ENCODE measurements at regions not wholly inside any gene's neighbourhood (a gene's known extent, or its start where the extent isn't known, plus 50 kb on each side); places are given as distances from the start of the nearest gene placed in this dataset.

GRCh38 chr6:153787341-153787606, 251.8 kb upstream of the OPRM1 start:
- CTCF ChIA-PET, result no interaction called here
- no peak for DNase-seq (ENCODE audit: extremely low spot score)
- POLR2A ChIA-PET, result no interaction called here
- no peak for TF ChIP-seq FOXK2 (IDR thresholded peaks at IDR 0.05)
- no peak for TF ChIP-seq BHLHE40 (IDR thresholded peaks at IDR 0.05; ENCODE audit: borderline replicate concordance)
- TF ChIP-seq SP1 (IDR thresholded peaks at IDR 0.05), result no peak
- no peak for TF ChIP-seq NFRKB (IDR thresholded peaks at IDR 0.05)
- no peak for TF ChIP-seq FOXM1 (IDR thresholded peaks at IDR 0.05; ENCODE audit: borderline replicate concordance)
- no peak for TF ChIP-seq TARDBP (IDR thresholded peaks at IDR 0.05)
- TF ChIP-seq, protein P1, sequence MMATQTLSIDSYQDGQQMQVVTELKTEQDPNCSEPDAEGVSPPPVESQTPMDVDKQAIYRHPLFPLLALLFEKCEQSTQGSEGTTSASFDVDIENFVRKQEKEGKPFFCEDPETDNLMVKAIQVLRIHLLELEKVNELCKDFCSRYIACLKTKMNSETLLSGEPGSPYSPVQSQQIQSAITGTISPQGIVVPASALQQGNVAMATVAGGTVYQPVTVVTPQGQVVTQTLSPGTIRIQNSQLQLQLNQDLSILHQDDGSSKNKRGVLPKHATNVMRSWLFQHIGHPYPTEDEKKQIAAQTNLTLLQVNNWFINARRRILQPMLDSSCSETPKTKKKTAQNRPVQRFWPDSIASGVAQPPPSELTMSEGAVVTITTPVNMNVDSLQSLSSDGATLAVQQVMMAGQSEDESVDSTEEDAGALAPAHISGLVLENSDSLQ (IDR thresholded peaks at IDR 0.05), result no peak
- no peak for TF ChIP-seq L3MBTL2 (conservative IDR thresholded peaks at IDR 0.05)
- no peak for TF ChIP-seq ZNF384 (IDR thresholded peaks at IDR 0.05)
- no peak for TF ChIP-seq ELF4 (IDR thresholded peaks at IDR 0.05)
- TF ChIP-seq ARNT (IDR thresholded peaks at IDR 0.05), result no peak
- no peak for TF ChIP-seq CTBP1 (IDR thresholded peaks at IDR 0.05; ENCODE audit: borderline replicate concordance)
- no peak for TF ChIP-seq FOXA1 (IDR thresholded peaks at IDR 0.05)
- TF ChIP-seq HDGF (IDR thresholded peaks at IDR 0.05; ENCODE audit: borderline replicate concordance), result no peak
- no peak for TF ChIP-seq SUZ12 (IDR thresholded peaks at IDR 0.05)
- no peak for TF ChIP-seq LEF1 (IDR thresholded peaks at IDR 0.05; ENCODE audit: borderline replicate concordance)

DNA sequence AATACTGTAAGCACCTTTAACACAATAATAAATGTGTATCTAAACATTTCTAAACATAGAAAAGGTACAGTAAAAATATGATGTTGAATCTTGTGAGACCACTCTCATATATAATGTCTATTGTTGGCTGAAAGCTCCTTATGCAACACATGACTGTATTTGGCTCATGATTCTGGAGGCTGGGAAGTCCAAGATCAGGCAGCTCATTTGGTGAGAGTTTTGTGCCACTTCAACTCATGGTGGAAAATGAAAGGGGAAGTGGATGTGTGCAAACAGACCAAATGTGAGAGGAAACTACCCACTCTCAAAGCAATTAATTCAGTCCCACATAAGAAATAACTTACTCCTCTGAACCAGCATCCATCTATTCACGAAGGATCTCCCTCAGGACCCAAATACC, 257.7 kb upstream of the OPRM1 start:
- POLR2A ChIA-PET, result no interaction called here
- DNase-seq (ENCODE audit: extremely low spot score), result no peak
- CTCF ChIA-PET, result no interaction called here
- no peak for TF ChIP-seq SP1 (IDR thresholded peaks at IDR 0.05)
- TF ChIP-seq FOXM1 (IDR thresholded peaks at IDR 0.05; ENCODE audit: borderline replicate concordance), result no peak
- TF ChIP-seq ARNT (IDR thresholded peaks at IDR 0.05), result no peak
- no peak for TF ChIP-seq CTBP1 (IDR thresholded peaks at IDR 0.05; ENCODE audit: borderline replicate concordance)

GRCh38 chr6:153780011-153780410, 259.0 kb upstream of the OPRM1 start:
- ChIA-PET CTCF (no interaction called here), POLR2A (no interaction called here)
- TF ChIP-seq ZNF384 (IDR thresholded peaks at IDR 0.05) (no peak), ELF4 (IDR thresholded peaks at IDR 0.05) (no peak), SUZ12 (IDR thresholded peaks at IDR 0.05) (no peak), FOXM1 (IDR thresholded peaks at IDR 0.05; ENCODE audit: borderline replicate concordance) (no peak), NFRKB (IDR thresholded peaks at IDR 0.05) (no peak), L3MBTL2 (conservative IDR thresholded peaks at IDR 0.05) (no peak), ARNT (IDR thresholded peaks at IDR 0.05) (no peak), HDGF (IDR thresholded peaks at IDR 0.05; ENCODE audit: borderline replicate concordance) (no peak), TARDBP (IDR thresholded peaks at IDR 0.05) (no peak), FOXA1 (IDR thresholded peaks at IDR 0.05) (no peak)
- TF ChIP-seq, protein P1 (IDR thresholded peaks at IDR 0.05), result no peak
- no peak for DNase-seq (ENCODE audit: extremely low spot score)

GRCh38 chr6:153778216-153778615, 260.8 kb upstream of the OPRM1 start:
- no peak for TF ChIP-seq L3MBTL2 (conservative IDR thresholded peaks at IDR 0.05)
- no peak for TF ChIP-seq BHLHE40 (IDR thresholded peaks at IDR 0.05; ENCODE audit: borderline replicate concordance)
- TF ChIP-seq SP1 (IDR thresholded peaks at IDR 0.05), result no peak
- no peak for TF ChIP-seq ZNF384 (IDR thresholded peaks at IDR 0.05)
- TF ChIP-seq ELF4 (IDR thresholded peaks at IDR 0.05), result no peak
- TF ChIP-seq FOXA1 (IDR thresholded peaks at IDR 0.05), result no peak
- no peak for TF ChIP-seq TARDBP (IDR thresholded peaks at IDR 0.05)
- no peak for TF ChIP-seq FOXM1 (IDR thresholded peaks at IDR 0.05; ENCODE audit: borderline replicate concordance)
- no peak for TF ChIP-seq SUZ12 (IDR thresholded peaks at IDR 0.05)
- TF ChIP-seq FOXK2 (IDR thresholded peaks at IDR 0.05), result no peak
- no peak for TF ChIP-seq LEF1 (IDR thresholded peaks at IDR 0.05; ENCODE audit: borderline replicate concordance)
- TF ChIP-seq ARNT (IDR thresholded peaks at IDR 0.05), result no peak
- ChIA-PET CTCF (no interaction called here), POLR2A (no interaction called here)
- DNase-seq (ENCODE audit: extremely low spot score), result no peak

DNA sequence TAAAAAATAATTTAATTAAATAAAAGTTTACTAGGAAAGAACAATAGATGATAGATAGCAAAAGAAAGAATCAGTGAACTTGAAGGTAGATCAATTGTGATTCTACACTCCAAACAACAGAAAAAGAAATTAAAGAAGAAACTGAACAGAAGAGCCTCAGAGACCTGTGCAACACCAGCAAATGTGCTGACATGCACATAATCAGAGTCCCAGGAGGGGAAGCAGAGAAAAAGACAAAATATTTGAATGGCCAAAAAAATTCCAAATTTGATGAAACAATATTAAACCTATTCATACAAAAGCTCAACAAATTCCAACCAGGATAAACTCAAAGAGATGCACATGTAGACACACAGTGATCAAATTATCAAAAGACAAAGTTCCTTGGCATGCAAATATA, 267.5 kb upstream of the OPRM1 start:
- no peak for DNase-seq (ENCODE audit: extremely low spot score)
- ChIA-PET CTCF (no interaction called here), POLR2A (no interaction called here)
- TF ChIP-seq LEF1 (IDR thresholded peaks at IDR 0.05; ENCODE audit: borderline replicate concordance), result no peak
- TF ChIP-seq ZNF384 (IDR thresholded peaks at IDR 0.05), result no peak
- no peak for TF ChIP-seq HDGF (IDR thresholded peaks at IDR 0.05; ENCODE audit: borderline replicate concordance)
- TF ChIP-seq SP1 (IDR thresholded peaks at IDR 0.05), result no peak
- no peak for TF ChIP-seq ELF4 (IDR thresholded peaks at IDR 0.05)
- TF ChIP-seq SUZ12 (IDR thresholded peaks at IDR 0.05), result no peak
- no peak for TF ChIP-seq NFRKB (IDR thresholded peaks at IDR 0.05)

- no peak for TF ChIP-seq FOXA1 (IDR thresholded peaks at IDR 0.05)
- no peak for TF ChIP-seq CTBP1 (IDR thresholded peaks at IDR 0.05; ENCODE audit: borderline replicate concordance)
- no peak for TF ChIP-seq SUZ12 (IDR thresholded peaks at IDR 0.05)
- TF ChIP-seq TARDBP (IDR thresholded peaks at IDR 0.05), result no peak
- no peak for TF ChIP-seq ELF4 (IDR thresholded peaks at IDR 0.05)
- TF ChIP-seq FOXK2 (IDR thresholded peaks at IDR 0.05), result no peak
- TF ChIP-seq BHLHE40 (IDR thresholded peaks at IDR 0.05; ENCODE audit: borderline replicate concordance), result no peak
- TF ChIP-seq, protein P1 (IDR thresholded peaks at IDR 0.05), result no peak
- no peak for TF ChIP-seq SP1 (IDR thresholded peaks at IDR 0.05)
- TF ChIP-seq LEF1 (IDR thresholded peaks at IDR 0.05; ENCODE audit: borderline replicate concordance), result no peak
- no peak for TF ChIP-seq HDGF (IDR thresholded peaks at IDR 0.05; ENCODE audit: borderline replicate concordance)
- no peak for TF ChIP-seq NFRKB (IDR thresholded peaks at IDR 0.05)
- ChIA-PET POLR2A (no interaction called here), CTCF (no interaction called here)
- DNase-seq (ENCODE audit: extremely low spot score), result no peak
These were observed 271.9 kb upstream of the OPRM1 start for GRCh38 chr6:153767127-153767526.

DNA sequence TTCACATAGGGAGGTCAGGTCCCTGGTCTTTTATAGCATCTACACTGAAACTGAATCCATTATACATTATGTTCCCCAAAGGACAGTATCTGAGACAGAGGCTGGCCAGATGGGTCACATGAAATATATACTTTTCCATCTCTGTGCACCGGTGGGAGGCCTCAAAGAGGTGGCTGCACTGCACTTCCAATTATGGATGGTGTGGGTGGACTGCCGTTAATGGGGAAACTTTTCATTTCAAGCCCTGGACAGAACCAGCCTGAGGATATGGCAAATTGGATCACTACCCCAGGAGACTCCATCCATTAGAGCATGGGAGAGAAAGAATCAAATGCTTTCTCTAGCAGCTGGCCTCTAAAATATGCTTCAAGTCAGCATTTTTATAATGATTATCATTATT, 280.5 kb upstream of the OPRM1 start:
- DNase-seq (ENCODE audit: extremely low spot score), result no peak
- POLR2A ChIA-PET, result no interaction called here
- TF ChIP-seq CTBP1 (IDR thresholded peaks at IDR 0.05; ENCODE audit: borderline replicate concordance) (no peak), HDGF (IDR thresholded peaks at IDR 0.05; ENCODE audit: borderline replicate concordance) (no peak), FOXK2 (IDR thresholded peaks at IDR 0.05) (no peak), NFRKB (IDR thresholded peaks at IDR 0.05) (no peak), LEF1 (IDR thresholded peaks at IDR 0.05; ENCODE audit: borderline replicate concordance) (no peak), TARDBP (IDR thresholded peaks at IDR 0.05) (no peak)
- TF ChIP-seq, protein P1 (IDR thresholded peaks at IDR 0.05), result no peak
- CTCF ChIA-PET, result no interaction called here

Data from HEK293T (cell line).